ENCODE measurements at regions not wholly inside any gene's neighbourhood (a gene's known extent, or its start where the extent isn't known, plus 50 kb on each side); places are given as distances from the start of the nearest gene placed in this dataset.

DNA sequence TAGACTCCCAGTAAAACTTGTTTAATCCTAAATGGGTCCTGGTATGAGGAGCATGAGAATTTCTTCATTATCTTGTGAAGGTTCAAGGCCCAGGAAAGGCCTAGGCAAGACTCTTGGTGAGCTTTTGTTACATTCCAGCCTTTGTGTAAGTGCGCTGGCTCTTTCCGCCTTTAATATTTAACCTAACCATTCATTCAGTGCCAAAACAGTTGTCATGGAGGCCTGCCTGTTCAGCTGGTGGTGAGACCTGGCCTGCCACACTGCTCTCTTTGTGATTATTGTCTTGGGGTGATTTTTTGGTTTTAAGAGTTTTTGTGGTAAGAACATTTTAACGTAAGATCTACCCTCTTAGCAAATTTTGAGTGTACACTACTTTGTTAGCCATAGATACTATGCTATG lies 127.5 kb upstream of the WWC1 start:
- Histone ChIP-seq H3K27me3 (ENCODE audit: control insufficient read depth in 1 of 2, insufficient read depth in 2 of 2, low read length in 2 of 2) (no peaks in the 10 kb centered on the region), H3K9me3 (ENCODE audit: control insufficient read depth in 2 of 2, insufficient read depth in 1 of 2, low read depth in 1 of 2, low read length in 1 of 2) (no peaks in the 10 kb centered on the region), H3K4me3 (ENCODE audit: low read depth in 1 of 2, low read length in 2 of 2) (no peak overlapping the region), H3K4me1 (ENCODE audit: control insufficient read depth in 2 of 2, insufficient read depth in 2 of 2, low read length in 1 of 2) (no peaks in the 10 kb centered on the region), H3K27ac (ENCODE audit: low read depth in 2 of 2, low read length in 1 of 2) (no peak overlapping the region), H3K36me3 (ENCODE audit: control insufficient read depth in 2 of 2, insufficient read depth in 2 of 2, low read length in 1 of 2) (no peaks in the 10 kb centered on the region)
- 43 to 55% methylated on average over 3 of the region's 3 CpGs for WGBS, 2 donors

DNA sequence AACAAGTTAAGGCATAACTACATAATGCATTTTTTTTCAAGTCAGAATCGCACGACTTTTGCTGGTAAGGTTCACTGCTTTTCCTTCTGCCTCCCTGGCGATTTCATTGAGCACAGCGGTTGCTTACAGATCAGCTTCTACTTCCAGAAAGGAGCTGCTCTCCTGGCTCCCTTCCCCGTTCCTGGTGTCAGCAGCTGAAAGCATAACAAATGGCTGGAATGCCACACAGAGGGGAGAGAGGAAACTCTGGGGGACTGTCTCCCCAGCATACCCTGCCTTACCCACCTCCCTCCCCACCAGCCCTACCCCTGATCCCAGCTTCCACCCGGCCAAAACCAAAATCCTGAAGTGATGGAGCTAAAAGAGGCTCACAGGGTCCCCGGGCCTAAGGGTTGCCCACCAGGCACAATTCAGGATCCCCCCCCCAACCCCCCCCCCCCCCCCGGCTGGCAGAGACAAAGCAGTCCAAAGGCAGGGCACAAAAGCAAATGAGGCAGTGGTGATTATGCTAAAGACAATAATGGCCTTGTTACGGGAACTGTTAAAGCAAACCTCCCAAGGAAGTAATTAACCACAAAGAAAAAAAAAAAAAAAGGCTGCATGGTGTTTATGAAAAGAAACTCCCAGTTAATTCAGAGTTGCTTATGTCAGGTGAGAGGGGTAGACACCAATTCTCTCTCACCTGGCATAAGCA lies 126.1 kb upstream of the WWC1 start:
- WGBS, 2 donors = 23 to 27% methylated on average over 9 of the region's 9 CpGs
- no peaks in the 10 kb centered on the region for H3K27me3 ChIP-seq (ENCODE audit: control insufficient read depth in 1 of 2, insufficient read depth in 2 of 2, low read length in 2 of 2)
- no peaks in the 10 kb centered on the region for H3K36me3 ChIP-seq (ENCODE audit: control insufficient read depth in 2 of 2, insufficient read depth in 2 of 2, low read length in 1 of 2)
- H3K9me3 ChIP-seq (ENCODE audit: control insufficient read depth in 2 of 2, insufficient read depth in 1 of 2, low read depth in 1 of 2, low read length in 1 of 2) = no peaks in the 10 kb centered on the region
- H3K27ac ChIP-seq (ENCODE audit: low read depth in 2 of 2, low read length in 1 of 2) = no peak overlapping the region
- H3K4me3 ChIP-seq (ENCODE audit: low read depth in 1 of 2, low read length in 2 of 2) = no peak overlapping the region
- no peaks in the 10 kb centered on the region for H3K4me1 ChIP-seq (ENCODE audit: control insufficient read depth in 2 of 2, insufficient read depth in 2 of 2, low read length in 1 of 2)

DNA sequence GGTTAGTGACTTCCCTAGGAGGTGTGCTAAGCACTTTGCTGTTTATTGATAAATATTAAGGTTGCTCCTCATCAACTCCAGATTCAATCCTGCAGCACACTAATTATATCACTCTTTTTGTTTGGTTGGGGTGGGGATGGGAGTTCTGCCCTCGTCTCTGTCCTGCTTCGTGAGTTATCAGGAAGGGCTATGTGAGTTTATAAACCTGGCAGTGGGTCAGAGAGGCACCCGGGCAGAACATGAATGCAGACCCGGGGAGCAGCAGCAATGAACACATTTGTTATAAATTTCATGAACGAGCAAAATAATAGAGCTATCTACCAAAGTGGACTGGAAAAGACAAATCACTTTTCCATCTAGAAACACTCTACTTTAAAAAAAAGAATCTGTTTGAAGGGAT lies 125.5 kb upstream of the WWC1 start:
- WGBS, 2 donors = 33% methylated on average over 5 of the region's 5 CpGs
- Histone ChIP-seq H3K27ac (ENCODE audit: low read depth in 2 of 2, low read length in 1 of 2) (no peak overlapping the region), H3K4me1 (ENCODE audit: control insufficient read depth in 2 of 2, insufficient read depth in 2 of 2, low read length in 1 of 2) (no peaks in the 10 kb centered on the region), H3K36me3 (ENCODE audit: control insufficient read depth in 2 of 2, insufficient read depth in 2 of 2, low read length in 1 of 2) (no peaks in the 10 kb centered on the region), H3K4me3 (ENCODE audit: low read depth in 1 of 2, low read length in 2 of 2) (no peak overlapping the region), H3K9me3 (ENCODE audit: control insufficient read depth in 2 of 2, insufficient read depth in 1 of 2, low read depth in 1 of 2, low read length in 1 of 2) (no peaks in the 10 kb centered on the region), H3K27me3 (ENCODE audit: control insufficient read depth in 1 of 2, insufficient read depth in 2 of 2, low read length in 2 of 2) (no peaks in the 10 kb centered on the region)

DNA sequence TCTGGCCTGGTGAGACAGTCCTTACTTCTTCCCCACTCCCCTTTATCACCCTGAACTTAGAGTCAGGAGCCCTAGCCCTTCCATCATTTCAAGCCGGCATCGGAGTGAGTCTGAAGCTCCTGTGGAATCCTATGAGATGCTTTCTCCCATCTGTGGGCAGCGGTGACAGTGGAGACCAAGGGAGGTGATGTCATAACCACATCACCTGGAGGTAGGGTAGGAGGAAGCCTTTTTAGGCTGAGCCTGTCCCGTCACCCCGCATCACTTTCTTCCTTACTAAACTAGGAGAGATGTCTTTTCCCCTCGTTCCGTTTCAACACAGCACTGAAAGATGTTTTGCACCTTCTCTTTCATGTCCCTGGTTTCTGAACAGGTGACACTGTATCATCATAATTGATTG lies 124.1 kb upstream of the WWC1 start:
- Histone ChIP-seq H3K27me3 (ENCODE audit: control insufficient read depth in 1 of 2, insufficient read depth in 2 of 2, low read length in 2 of 2) (no peaks in the 10 kb centered on the region), H3K4me3 (ENCODE audit: low read depth in 1 of 2, low read length in 2 of 2) (no peak overlapping the region), H3K36me3 (ENCODE audit: control insufficient read depth in 2 of 2, insufficient read depth in 2 of 2, low read length in 1 of 2) (no peaks in the 10 kb centered on the region), H3K27ac (ENCODE audit: low read depth in 2 of 2, low read length in 1 of 2) (no peak overlapping the region), H3K4me1 (ENCODE audit: control insufficient read depth in 2 of 2, insufficient read depth in 2 of 2, low read length in 1 of 2) (no peaks in the 10 kb centered on the region), H3K9me3 (ENCODE audit: control insufficient read depth in 2 of 2, insufficient read depth in 1 of 2, low read depth in 1 of 2, low read length in 1 of 2) (no peaks in the 10 kb centered on the region)
- WGBS, 2 donors = 90 to 93% methylated on average over 7 of the region's 7 CpGs

DNA sequence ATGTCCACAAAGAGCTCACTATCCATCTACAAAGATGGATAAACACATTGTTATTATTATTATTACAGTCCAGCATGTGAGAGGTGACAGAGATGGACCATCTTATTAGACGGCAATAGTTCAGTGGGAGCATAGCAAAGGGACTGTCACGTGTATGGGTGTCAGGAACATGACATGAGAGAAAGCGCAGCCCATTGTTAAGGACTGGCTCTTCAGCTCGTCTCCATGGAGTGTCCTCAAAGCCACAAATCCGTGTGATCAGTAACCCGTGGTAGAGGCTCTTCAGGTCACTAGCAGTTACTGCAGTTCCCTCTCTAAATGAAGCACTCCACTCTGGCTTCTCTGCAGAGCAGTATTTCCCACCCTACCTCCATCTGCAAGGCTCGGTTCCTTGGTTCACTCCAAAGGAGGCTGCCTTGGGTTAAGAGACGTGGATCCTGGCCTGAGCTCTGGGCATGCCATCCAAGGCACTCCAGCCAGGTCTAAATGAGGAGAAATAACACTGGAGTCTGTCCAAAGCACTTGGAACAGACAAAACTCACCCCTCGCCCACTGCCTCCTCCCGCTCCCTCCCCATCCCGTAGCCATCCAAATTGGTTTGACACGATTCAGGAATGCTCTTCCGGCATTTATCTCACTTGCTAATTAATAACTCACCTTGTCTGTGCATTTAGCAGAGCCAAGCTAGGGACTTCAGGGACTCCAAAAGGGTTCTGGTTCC lies 122.3 kb upstream of the WWC1 start:
- WGBS, 2 donors = 77 to 79% methylated on average over 13 of the region's 13 CpGs
- Histone ChIP-seq H3K27ac (ENCODE audit: low read depth in 2 of 2, low read length in 1 of 2) (no peak overlapping the region), H3K4me1 (ENCODE audit: control insufficient read depth in 2 of 2, insufficient read depth in 2 of 2, low read length in 1 of 2) (no peaks in the 10 kb centered on the region), H3K36me3 (ENCODE audit: control insufficient read depth in 2 of 2, insufficient read depth in 2 of 2, low read length in 1 of 2) (no peaks in the 10 kb centered on the region), H3K9me3 (ENCODE audit: control insufficient read depth in 2 of 2, insufficient read depth in 1 of 2, low read depth in 1 of 2, low read length in 1 of 2) (no peaks in the 10 kb centered on the region), H3K4me3 (ENCODE audit: low read depth in 1 of 2, low read length in 2 of 2) (no peak overlapping the region), H3K27me3 (ENCODE audit: control insufficient read depth in 1 of 2, insufficient read depth in 2 of 2, low read length in 2 of 2) (no peaks in the 10 kb centered on the region)

DNA sequence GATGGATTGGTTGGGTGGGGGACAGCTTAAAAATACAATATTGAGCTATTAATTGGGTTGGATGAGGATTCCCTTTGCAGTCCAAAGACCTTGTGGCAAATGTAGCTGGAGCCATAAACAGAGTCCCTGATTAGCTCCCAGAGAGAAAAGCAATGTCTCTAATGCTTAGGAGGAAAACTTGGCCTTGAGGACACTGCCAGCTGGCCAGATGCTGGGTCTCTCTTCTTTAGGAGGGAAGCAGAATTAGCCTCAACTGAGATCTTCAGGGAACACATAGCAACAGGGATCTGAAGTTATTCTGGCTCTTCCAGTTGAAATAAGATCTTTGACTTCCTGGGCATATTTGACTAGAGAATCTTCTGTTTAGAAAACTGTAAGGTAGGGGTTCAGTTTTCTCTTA lies 121.7 kb upstream of the WWC1 start:
- Histone ChIP-seq H3K4me1 (ENCODE audit: control insufficient read depth in 2 of 2, insufficient read depth in 2 of 2, low read length in 1 of 2) (no peaks in the 10 kb centered on the region), H3K4me3 (ENCODE audit: low read depth in 1 of 2, low read length in 2 of 2) (no peak overlapping the region), H3K9me3 (ENCODE audit: control insufficient read depth in 2 of 2, insufficient read depth in 1 of 2, low read depth in 1 of 2, low read length in 1 of 2) (no peaks in the 10 kb centered on the region), H3K27ac (ENCODE audit: low read depth in 2 of 2, low read length in 1 of 2) (no peak overlapping the region), H3K36me3 (ENCODE audit: control insufficient read depth in 2 of 2, insufficient read depth in 2 of 2, low read length in 1 of 2) (no peaks in the 10 kb centered on the region), H3K27me3 (ENCODE audit: control insufficient read depth in 1 of 2, insufficient read depth in 2 of 2, low read length in 2 of 2) (no peaks in the 10 kb centered on the region)

DNA sequence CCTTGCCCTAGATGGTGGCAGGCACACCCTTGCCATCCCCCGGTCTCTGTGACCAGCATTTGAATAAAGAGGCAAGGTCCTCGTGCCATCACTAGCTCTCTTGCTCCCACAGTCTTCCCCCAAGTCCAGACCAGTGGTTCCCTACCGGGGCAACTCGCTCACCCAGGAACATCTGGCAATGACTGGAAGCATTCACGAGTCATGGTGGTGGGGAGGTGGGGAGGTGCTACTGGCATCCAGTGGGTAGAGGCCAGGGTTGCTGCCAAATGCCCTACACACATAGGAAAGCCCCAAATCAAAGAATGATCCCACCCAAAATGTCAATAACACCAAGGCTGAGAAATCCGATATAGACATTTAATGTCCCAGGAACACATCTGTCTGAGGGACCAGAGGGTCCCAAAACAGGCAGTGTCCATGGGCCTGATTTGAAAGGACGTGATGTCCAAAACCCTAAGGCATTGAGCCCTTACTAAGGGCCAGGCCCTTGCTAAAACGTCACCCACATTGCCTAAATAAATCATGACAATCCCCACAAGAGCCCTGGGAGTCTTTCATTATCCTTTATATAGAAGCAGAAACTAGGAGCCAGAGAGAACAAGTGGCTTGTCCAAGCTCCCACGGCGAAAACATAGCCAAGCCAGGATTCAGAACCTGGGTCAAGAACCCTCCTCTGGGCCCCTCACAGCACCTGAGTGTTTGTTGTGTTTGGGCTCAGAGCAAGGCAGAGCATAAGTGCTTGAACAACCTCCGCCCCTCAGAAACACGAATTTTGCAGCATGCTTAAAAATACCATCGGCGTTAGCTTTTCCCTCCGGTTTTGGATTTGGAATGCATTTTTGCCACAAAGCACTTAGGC lies 119.3 kb upstream of the WWC1 start:
- no peak overlapping the region for H3K27ac ChIP-seq (ENCODE audit: low read depth in 2 of 2, low read length in 1 of 2)
- 60 to 73% methylated on average over 15 of the region's 15 CpGs for WGBS, 2 donors

DNA sequence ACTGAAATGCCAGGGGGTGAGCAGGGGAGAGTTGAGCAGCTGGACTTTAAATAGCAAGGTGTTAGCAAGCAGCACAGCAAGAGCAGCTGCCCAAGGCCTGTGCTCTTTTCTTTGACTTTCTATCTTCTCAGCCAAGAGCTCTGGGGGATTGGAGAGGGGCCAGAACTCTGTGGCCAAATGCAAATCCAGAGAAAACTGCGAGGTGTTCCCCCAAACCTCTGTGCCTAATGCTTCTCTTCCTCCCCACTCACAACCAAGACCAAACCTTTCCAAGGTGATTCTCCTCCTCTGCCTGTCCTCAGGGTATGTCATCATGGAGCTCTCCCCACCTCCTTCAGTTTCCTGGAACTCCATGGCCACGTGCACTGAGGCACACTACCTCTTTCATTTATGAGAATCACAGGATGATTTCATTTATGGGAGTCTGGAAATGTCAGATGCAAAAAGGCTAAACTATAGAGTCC lies 118.7 kb upstream of the WWC1 start:
- WGBS, 2 donors = 43 to 58% methylated on average over 2 of the region's 2 CpGs
- Histone ChIP-seq H3K27me3 (ENCODE audit: control insufficient read depth in 1 of 2, insufficient read depth in 2 of 2, low read length in 2 of 2) (no peaks in the 10 kb centered on the region), H3K36me3 (ENCODE audit: control insufficient read depth in 2 of 2, insufficient read depth in 2 of 2, low read length in 1 of 2) (no peaks in the 10 kb centered on the region), H3K27ac (ENCODE audit: low read depth in 2 of 2, low read length in 1 of 2) (no peak overlapping the region), H3K4me1 (ENCODE audit: control insufficient read depth in 2 of 2, insufficient read depth in 2 of 2, low read length in 1 of 2) (no peaks in the 10 kb centered on the region), H3K9me3 (ENCODE audit: control insufficient read depth in 2 of 2, insufficient read depth in 1 of 2, low read depth in 1 of 2, low read length in 1 of 2) (no peaks in the 10 kb centered on the region), H3K4me3 (ENCODE audit: low read depth in 1 of 2, low read length in 2 of 2) (no peak overlapping the region)

More for the DNA sequence above, 119.3 kb upstream of the WWC1 start:
- Histone ChIP-seq H3K27me3 (ENCODE audit: control insufficient read depth in 1 of 2, insufficient read depth in 2 of 2, low read length in 2 of 2) (no peaks in the 10 kb centered on the region), H3K4me1 (ENCODE audit: control insufficient read depth in 2 of 2, insufficient read depth in 2 of 2, low read length in 1 of 2) (no peaks in the 10 kb centered on the region), H3K36me3 (ENCODE audit: control insufficient read depth in 2 of 2, insufficient read depth in 2 of 2, low read length in 1 of 2) (no peaks in the 10 kb centered on the region), H3K9me3 (ENCODE audit: control insufficient read depth in 2 of 2, insufficient read depth in 1 of 2, low read depth in 1 of 2, low read length in 1 of 2) (no peaks in the 10 kb centered on the region), H3K4me3 (ENCODE audit: low read depth in 1 of 2, low read length in 2 of 2) (no peak overlapping the region)

DNA sequence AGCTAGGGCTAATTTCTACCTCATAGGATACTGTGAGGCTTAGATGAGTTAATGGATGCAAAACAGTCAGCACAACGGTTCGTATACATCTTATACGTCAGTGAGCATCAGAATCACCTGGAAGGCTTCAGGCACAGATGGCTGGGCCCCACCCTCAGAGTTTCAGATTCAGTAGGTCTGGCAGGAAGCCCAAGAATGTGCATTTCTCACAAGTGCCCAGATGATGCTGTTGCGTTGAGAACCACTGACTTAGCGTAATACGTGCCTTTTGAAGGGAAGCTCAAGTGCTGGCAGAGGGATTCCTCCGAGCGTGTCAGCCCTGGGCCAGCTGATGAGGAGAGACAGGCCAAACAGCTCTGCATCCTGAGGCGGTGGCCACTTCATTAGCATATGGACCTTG lies 117.1 kb upstream of the WWC1 start:
- H3K27ac ChIP-seq (ENCODE audit: low read depth in 2 of 2, low read length in 1 of 2) = no peak overlapping the region
- WGBS, 2 donors = 73 to 74% methylated on average over 9 of the region's 9 CpGs
- no peak overlapping the region for H3K4me3 ChIP-seq (ENCODE audit: low read depth in 1 of 2, low read length in 2 of 2)

More for the DNA sequence above, 117.1 kb upstream of the WWC1 start:
- Histone ChIP-seq H3K27me3 (ENCODE audit: control insufficient read depth in 1 of 2, insufficient read depth in 2 of 2, low read length in 2 of 2) (no peaks in the 10 kb centered on the region), H3K9me3 (ENCODE audit: control insufficient read depth in 2 of 2, insufficient read depth in 1 of 2, low read depth in 1 of 2, low read length in 1 of 2) (no peaks in the 10 kb centered on the region), H3K36me3 (ENCODE audit: control insufficient read depth in 2 of 2, insufficient read depth in 2 of 2, low read length in 1 of 2) (no peaks in the 10 kb centered on the region), H3K4me1 (ENCODE audit: control insufficient read depth in 2 of 2, insufficient read depth in 2 of 2, low read length in 1 of 2) (no peaks in the 10 kb centered on the region)
